ENCODE measurements at regions not wholly inside any gene's neighbourhood (a gene's known extent, or its start where the extent isn't known, plus 50 kb on each side); places are given as distances from the start of the nearest gene placed in this dataset.

- Mint-ChIP-seq H3K27me3 (ENCODE audit: insufficient read depth) (no peaks in the 10 kb centered on the region), H3K4me1 (ENCODE audit: low read depth) (no peaks in the 10 kb centered on the region), H3K27ac (no peak overlapping the region), H3K4me3 (no peak overlapping the region), H3K36me3 (ENCODE audit: low read depth) (no peaks in the 10 kb centered on the region), H3K9me3 (no peaks in the 10 kb centered on the region)
- intact Hi-C loops (cut with micrococcal nuclease) = no loop called here
- DNase-seq (ENCODE audit: low spot score) = no peak
Observed at GRCh38 chr20:10927936-10928840, 254.4 kb upstream of the JAG1 start.

- Mint-ChIP-seq H3K9me3 (no peaks in the 10 kb centered on the region), H3K4me3 (no peak overlapping the region), H3K36me3 (ENCODE audit: low read depth) (no peaks in the 10 kb centered on the region), H3K27ac (no peak overlapping the region), H3K4me1 (ENCODE audit: low read depth) (no peaks in the 10 kb centered on the region), H3K27me3 (ENCODE audit: insufficient read depth) (no peaks in the 10 kb centered on the region)
- intact Hi-C loops (cut with micrococcal nuclease) = no loop called here
- DNase-seq (ENCODE audit: low spot score) = no peak
Observed at GRCh38 chr20:10928841-10929421, 255.1 kb upstream of the JAG1 start.

- Mint-ChIP-seq H3K4me1 (ENCODE audit: low read depth) (no peaks in the 10 kb centered on the region), H3K27ac (no peak overlapping the region), H3K4me3 (no peak overlapping the region), H3K9me3 (no peaks in the 10 kb centered on the region), H3K27me3 (ENCODE audit: insufficient read depth) (no peaks in the 10 kb centered on the region), H3K36me3 (ENCODE audit: low read depth) (no peaks in the 10 kb centered on the region)
- DNase-seq (ENCODE audit: low spot score) = no peak
- intact Hi-C loops (cut with micrococcal nuclease) = no loop called here
Observed at GRCh38 chr20:10935658-10936402, 262.0 kb upstream of the JAG1 start.

GRCh38 chr20:10936786-10937185, 263.0 kb upstream of the JAG1 start:
- no peak overlapping the region for H3K27ac Mint-ChIP-seq
- H3K9me3 Mint-ChIP-seq = no peaks in the 10 kb centered on the region
- no peaks in the 10 kb centered on the region for H3K4me1 Mint-ChIP-seq (ENCODE audit: low read depth)
- no peak overlapping the region for H3K4me3 Mint-ChIP-seq
- DNase-seq (ENCODE audit: low spot score) = no peak
- intact Hi-C loops (cut with micrococcal nuclease) = no loop called here
- H3K27me3 Mint-ChIP-seq (ENCODE audit: insufficient read depth) = no peaks in the 10 kb centered on the region
- H3K36me3 Mint-ChIP-seq (ENCODE audit: low read depth) = no peaks in the 10 kb centered on the region

GRCh38 chr20:10939331-10939941, 265.6 kb upstream of the JAG1 start:
- no peak for DNase-seq (ENCODE audit: low spot score)
- Mint-ChIP-seq H3K9me3 (no peaks in the 10 kb centered on the region), H3K4me1 (ENCODE audit: low read depth) (no peaks in the 10 kb centered on the region), H3K27me3 (ENCODE audit: insufficient read depth) (no peaks in the 10 kb centered on the region), H3K27ac (no peak overlapping the region), H3K4me3 (no peak overlapping the region), H3K36me3 (ENCODE audit: low read depth) (no peaks in the 10 kb centered on the region)
- intact Hi-C loops (cut with micrococcal nuclease) = no loop called here

- no peaks in the 10 kb centered on the region for H3K9me3 Mint-ChIP-seq
Observed at GRCh38 chr20:10940941-10941340, 267.1 kb upstream of the JAG1 start.

GRCh38 chr20:10943686-10944265, 270.0 kb upstream of the JAG1 start:
- no peaks in the 10 kb centered on the region for H3K4me1 Mint-ChIP-seq (ENCODE audit: low read depth)
- no peak overlapping the region for H3K4me3 Mint-ChIP-seq
- H3K27me3 Mint-ChIP-seq (ENCODE audit: insufficient read depth) = no peaks in the 10 kb centered on the region
- H3K9me3 Mint-ChIP-seq = no peaks in the 10 kb centered on the region
- H3K36me3 Mint-ChIP-seq (ENCODE audit: low read depth) = no peaks in the 10 kb centered on the region
- no peak overlapping the region for H3K27ac Mint-ChIP-seq
- intact Hi-C loops (cut with micrococcal nuclease) = no loop called here
- no peak for DNase-seq (ENCODE audit: low spot score)

More at GRCh38 chr20:10940941-10941340, 267.1 kb upstream of the JAG1 start:
- intact Hi-C loops (cut with micrococcal nuclease) = no loop called here
- no peak for DNase-seq (ENCODE audit: low spot score)
- Mint-ChIP-seq H3K27ac (no peak overlapping the region), H3K4me1 (ENCODE audit: low read depth) (no peaks in the 10 kb centered on the region), H3K27me3 (ENCODE audit: insufficient read depth) (no peaks in the 10 kb centered on the region), H3K36me3 (ENCODE audit: low read depth) (no peaks in the 10 kb centered on the region), H3K4me3 (no peak overlapping the region)

- H3K9me3 Mint-ChIP-seq = no peaks in the 10 kb centered on the region
- H3K27ac Mint-ChIP-seq = no peak overlapping the region
- H3K4me3 Mint-ChIP-seq = no peak overlapping the region
- intact Hi-C loops (cut with micrococcal nuclease) = no loop called here
- H3K36me3 Mint-ChIP-seq (ENCODE audit: low read depth) = no peaks in the 10 kb centered on the region
- H3K4me1 Mint-ChIP-seq (ENCODE audit: low read depth) = no peaks in the 10 kb centered on the region
- H3K27me3 Mint-ChIP-seq (ENCODE audit: insufficient read depth) = no peaks in the 10 kb centered on the region
- no peak for DNase-seq (ENCODE audit: low spot score)
Observed at GRCh38 chr20:10946124-10946880, 272.5 kb upstream of the JAG1 start.

- Mint-ChIP-seq H3K4me1 (ENCODE audit: low read depth) (no peaks in the 10 kb centered on the region), H3K27me3 (ENCODE audit: insufficient read depth) (no peaks in the 10 kb centered on the region), H3K9me3 (no peaks in the 10 kb centered on the region), H3K27ac (no peak overlapping the region), H3K4me3 (no peak overlapping the region), H3K36me3 (ENCODE audit: low read depth) (no peaks in the 10 kb centered on the region)
- no peak for DNase-seq (ENCODE audit: low spot score)
- intact Hi-C loops (cut with micrococcal nuclease) = no loop called here
Observed at GRCh38 chr20:10947726-10948125, 273.9 kb upstream of the JAG1 start.

- intact Hi-C loops (cut with micrococcal nuclease) = no loop called here
- no peaks in the 10 kb centered on the region for H3K4me1 Mint-ChIP-seq (ENCODE audit: low read depth)
- DNase-seq (ENCODE audit: low spot score) = no peak
- no peaks in the 10 kb centered on the region for H3K27me3 Mint-ChIP-seq (ENCODE audit: insufficient read depth)
- no peak overlapping the region for H3K27ac Mint-ChIP-seq
- H3K36me3 Mint-ChIP-seq (ENCODE audit: low read depth) = no peaks in the 10 kb centered on the region
- H3K9me3 Mint-ChIP-seq = no peaks in the 10 kb centered on the region
- H3K4me3 Mint-ChIP-seq = no peak overlapping the region
Observed at GRCh38 chr20:10949930-10950783, 276.4 kb upstream of the JAG1 start.

- no peaks in the 10 kb centered on the region for H3K27me3 Mint-ChIP-seq (ENCODE audit: insufficient read depth)
Observed at GRCh38 chr20:10951216-10951615, 277.4 kb upstream of the JAG1 start.

More at GRCh38 chr20:10951216-10951615, 277.4 kb upstream of the JAG1 start:
- DNase-seq (ENCODE audit: low spot score) = no peak
- Mint-ChIP-seq H3K36me3 (ENCODE audit: low read depth) (no peaks in the 10 kb centered on the region), H3K27ac (no peak overlapping the region), H3K4me1 (ENCODE audit: low read depth) (no peaks in the 10 kb centered on the region), H3K9me3 (no peaks in the 10 kb centered on the region), H3K4me3 (no peak overlapping the region)
- intact Hi-C loops (cut with micrococcal nuclease) = no loop called here

Measured in activated T-helper 1 cell treated with anti-CD3 and anti-CD28 coated beads, Interleukin-12 subunit alpha, Interleukin-12 subunit beta, Interleukin-2, Interleukin-4 antibody, amounts not matched to agents 30 ng/mL and 10 ng/mL and 1 ng/mL, durations not matched to agents 14 hours and 24 hours and 36 hours (primary cell).